HG03354 (cell line): ENCODE measurements at regions not wholly inside any gene's neighbourhood (a gene's known extent, or its start where the extent isn't known, plus 50 kb on each side); places are given as distances from the start of the nearest gene placed in this dataset.

Experiments used
- ATAC-seq: cut with Tn5 transposase; IDR thresholded peaks from one replicate; pipeline ENCODE4 v1.9.1; 2021; ENCODE audit warnings: mild to moderate bottlenecking; ENCODE audit not compliant: unreplicated experiment, poor library complexity, severe bottlenecking

DNA sequence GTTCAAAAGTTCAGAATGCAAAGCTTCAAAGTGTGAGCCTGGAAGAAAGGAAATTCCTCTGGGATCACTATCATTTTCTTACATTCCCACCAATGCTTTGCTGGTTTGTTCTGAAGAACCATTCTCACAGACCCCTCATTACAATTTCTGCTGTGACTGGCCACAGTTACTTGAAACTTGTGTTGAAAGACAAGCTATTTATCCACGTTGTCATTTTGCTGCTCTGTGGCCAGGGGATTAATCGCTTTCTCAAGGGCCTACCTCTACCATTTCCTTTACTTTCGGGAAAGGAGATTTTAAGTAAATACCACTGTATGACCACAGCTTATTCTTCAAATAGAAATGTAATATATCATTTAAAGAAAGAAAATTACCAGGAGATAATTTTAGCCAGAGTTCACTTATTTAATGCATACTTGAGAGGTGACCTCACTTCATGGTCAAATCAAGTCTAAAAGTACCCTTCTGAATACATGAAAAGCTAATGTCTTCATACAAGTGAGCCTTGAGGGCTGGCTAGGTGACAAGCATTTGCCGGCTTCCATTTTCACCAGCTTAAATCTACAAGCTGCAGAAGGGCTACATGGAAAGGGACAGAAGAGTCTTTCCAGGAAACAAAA is 69.8 kb upstream of the ROBO2 start:
- no peak for ATAC-seq

DNA sequence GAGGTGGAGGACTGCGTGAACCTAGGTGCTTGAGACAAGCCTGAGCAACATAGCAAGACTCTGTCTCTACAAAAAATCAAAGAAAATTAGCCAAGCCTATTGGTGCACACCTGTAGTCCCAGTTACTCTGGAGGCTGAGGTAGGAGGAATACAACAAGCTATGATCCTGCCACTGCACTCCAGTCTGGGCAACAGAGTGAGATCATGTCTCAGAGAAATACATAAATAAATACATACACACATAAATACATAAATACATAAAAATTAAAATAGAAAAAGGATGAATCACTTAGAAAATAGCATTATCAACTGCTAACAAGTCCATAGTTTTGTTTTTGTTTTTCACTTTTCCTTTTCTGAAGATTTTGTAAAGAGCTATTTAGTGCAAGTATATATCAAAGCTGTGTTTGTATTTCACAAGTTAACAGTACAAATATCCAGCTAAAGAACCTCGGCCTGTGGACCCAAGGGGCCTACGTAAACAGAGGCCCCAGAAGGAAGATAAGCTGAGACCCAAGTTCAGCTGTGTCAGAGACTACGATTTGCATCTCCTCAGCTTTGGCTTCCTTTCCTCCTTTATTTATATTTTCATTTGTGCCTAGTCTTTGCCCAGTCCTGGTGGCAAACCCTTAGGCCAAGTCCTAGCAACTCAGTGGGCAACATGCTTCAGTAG is 67.1 kb upstream of the ROBO2 start:
- ATAC-seq = no peak

DNA sequence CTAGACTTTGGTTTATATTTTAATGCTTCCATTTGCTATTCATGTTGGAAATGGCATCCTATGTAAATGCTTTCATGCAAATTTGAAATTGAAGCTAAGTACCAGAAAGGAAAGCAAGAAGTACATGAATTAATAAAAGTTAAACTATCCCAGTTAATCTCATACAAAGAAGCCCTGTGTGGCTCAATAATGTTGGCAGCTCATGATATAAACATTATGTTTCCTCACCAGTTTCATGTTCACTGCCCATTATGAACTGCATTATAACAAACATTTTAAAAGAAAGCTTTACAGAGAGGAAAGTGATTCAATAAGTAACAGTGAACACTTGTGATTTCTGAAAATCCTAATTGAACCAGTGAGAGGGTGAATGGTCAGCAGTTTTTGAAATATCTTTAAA is 62.9 kb upstream of the ROBO2 start:
- ATAC-seq = no peak

DNA sequence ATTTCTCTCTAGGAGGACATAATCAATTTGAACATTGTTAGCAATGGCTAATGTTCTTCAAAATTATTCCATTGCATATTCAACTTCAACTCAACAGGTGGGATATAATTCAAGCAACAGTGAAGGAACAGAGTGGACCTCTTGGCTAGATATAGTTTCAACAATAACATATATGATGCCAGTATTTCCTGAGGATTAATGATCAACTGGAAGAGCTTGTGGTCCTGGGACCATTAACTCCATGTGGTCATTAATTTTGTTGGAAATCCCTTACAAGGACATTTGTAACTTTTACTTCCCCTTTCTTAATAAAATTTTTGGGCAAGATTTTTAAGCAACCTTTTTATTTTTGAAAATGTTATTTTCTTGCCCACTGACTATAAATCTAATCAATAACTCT is 54.3 kb upstream of the ROBO2 start:
- no peak for ATAC-seq

DNA sequence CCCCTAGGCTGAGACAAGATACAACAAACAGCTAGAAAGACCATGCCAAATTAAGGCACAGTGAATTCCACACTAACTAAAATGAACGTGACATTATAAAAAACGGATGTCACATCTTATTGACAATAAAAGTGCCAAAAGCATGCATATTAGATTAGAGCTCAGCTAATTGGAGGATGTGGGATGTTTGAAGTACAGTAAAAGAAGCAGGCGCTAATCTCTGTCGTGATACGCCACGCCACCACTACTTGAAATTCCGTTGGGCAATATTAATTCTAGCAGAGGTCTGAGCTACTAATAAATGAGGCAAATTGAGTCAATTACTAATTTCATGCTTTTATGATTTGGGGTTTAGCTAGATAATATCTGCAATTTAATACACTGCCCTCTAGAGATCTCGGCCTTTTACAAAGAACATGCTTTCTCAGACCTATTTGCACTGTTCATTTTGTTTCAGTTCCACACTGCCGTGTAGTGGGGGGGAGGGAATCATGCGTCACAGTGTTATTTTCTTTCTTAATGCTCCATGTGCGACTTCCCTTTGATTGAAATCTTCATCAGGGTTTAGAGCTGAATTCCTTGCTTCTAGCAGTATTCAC is 52.9 kb upstream of the ROBO2 start:
- no peak for ATAC-seq
